GM08714 (cell line): ENCODE measurements at regions not wholly inside any gene's neighbourhood (a gene's known extent, or its start where the extent isn't known, plus 50 kb on each side); places are given as distances from the start of the nearest gene placed in this dataset.

ENCODE experiments used
- H3K4me3 ChIP-seq: fragments of 200-500 bp; sonication (Bioruptor generic); 2 replicates; pipeline ENCODE4 v1.5.1; 2014; ENCODE audit warnings: mild to moderate bottlenecking, low read length, inconsistent platforms
- ZNF274 ChIP-seq: IDR thresholded peaks from 2 replicates; pipeline ENCODE4 v1.6.1; 2012; ENCODE audit warnings: mild to moderate bottlenecking, low read depth, low read length

DNA sequence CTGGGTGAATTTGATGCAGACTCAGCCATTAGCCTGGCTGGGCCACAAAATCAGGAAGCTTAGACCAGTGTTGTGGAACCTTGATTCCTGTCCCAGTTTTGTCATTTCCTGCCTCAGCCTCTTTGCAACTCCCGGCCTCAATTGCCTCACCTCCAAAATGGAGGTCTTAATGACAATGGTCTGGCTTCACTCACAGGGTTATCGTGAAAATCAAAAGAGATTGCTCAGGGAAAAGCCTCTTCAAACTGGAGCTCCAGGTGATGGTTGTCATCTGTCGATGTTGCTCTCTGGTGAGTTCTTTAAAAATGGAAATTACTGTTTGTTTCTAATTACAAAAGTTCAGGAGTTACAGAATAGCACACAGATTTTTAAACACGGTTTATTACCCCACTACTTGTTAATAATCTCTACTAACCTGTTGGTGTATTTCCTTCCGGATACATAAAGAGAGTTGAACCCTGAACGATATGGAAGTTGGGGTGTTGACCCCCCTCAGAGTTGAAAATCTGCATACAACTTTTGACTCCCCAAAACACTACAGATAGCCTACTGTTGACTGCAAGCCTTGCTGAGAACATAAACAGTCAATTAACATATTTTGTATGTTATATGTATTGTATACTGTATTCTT, 109.9 kb upstream of the CPEB4 start:
- TF ChIP-seq ZNF274 = no peak
- H3K4me3 ChIP-seq = no peak overlapping the region

DNA sequence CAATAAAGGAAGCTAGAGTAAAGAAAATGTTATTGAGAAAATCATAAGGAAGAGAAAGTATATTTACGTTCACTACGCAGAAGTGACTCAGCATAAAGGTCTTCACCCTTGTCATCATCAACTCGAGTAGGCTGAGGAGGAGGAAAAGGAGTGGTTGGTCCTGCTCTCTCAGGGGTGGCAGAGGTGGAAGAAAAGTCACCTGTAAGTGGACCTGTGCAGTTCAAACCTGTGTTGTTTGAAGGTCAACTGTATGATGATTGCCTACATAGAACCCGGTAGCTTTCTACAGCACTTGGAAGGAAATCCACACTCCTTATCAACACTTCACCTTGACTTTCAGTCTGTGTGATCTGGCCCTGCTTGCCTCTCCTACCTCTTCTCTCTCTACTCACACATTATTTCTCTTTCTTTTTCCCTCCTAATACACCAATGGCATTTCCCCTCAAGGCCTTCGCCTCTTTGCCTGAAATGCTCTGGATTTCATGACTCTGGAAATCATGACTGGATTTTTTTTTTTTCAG, 109.3 kb upstream of the CPEB4 start:
- no peak overlapping the region for H3K4me3 ChIP-seq
- TF ChIP-seq ZNF274 = no peak

DNA sequence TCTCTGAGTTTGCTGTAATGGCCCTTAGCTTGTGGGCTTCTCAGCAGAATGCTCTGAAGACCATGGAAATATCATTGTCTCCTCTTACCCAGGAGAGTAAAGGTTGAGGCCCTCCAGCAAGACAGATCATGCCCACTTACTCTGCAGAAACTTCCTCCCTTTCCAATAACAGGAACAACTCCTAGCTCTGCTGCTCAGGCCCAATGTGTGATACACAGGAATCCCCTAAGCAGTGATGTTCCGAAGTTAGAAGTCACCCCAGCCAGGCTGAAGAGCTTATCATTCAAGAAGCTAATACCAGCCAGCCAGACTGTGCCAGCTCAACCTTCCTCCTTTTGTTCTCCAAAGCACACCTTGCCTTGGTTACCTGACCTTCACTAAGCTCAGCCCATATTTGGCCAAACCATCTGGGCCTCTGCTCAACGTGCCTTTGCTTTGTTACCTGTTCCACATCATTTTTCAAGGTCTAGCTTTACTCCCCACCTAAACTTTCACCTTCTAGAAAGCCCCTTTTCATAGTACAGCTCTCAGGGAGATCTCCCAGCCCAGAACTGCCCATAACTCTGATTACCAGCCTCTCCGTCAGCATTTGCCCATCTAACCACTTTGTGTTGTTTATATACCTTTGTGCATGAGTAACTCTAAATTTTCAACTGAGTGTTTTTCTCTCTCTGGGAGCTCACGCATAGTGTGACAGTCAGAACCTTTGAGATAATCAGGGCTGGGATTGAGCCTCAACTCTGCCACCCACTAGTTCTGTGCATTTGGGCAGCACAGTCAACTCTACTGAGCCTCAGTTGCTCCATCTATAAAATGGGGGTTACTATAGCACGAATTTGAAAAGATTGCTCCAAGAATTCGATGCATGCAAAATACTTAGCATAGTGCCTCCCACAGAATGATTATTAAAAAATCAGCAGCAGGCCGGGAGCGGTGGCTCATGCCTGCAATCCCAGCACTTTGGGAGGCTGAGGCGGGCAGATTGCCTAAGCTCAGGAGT, 107.6 kb upstream of the CPEB4 start:
- no peak for TF ChIP-seq ZNF274
- no peak overlapping the region for H3K4me3 ChIP-seq

DNA sequence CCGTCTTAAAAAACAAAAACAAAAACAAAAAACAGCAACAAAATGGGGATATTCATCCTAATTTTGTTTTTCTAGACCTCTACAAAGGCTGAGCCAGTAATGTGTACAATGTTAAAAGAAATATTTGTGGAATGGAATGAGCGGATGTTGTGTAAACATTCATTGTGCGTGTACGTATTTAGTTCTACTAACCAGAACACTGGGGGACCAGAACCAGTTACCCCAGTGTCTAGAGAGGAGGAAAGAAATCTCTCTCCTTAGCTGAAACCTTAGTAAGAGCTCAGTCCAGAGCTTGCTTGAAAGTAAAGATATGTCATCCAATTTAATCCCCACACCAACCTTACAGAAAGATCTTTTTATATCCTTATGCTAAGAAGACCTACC, 106.7 kb upstream of the CPEB4 start:
- no peak overlapping the region for H3K4me3 ChIP-seq

DNA sequence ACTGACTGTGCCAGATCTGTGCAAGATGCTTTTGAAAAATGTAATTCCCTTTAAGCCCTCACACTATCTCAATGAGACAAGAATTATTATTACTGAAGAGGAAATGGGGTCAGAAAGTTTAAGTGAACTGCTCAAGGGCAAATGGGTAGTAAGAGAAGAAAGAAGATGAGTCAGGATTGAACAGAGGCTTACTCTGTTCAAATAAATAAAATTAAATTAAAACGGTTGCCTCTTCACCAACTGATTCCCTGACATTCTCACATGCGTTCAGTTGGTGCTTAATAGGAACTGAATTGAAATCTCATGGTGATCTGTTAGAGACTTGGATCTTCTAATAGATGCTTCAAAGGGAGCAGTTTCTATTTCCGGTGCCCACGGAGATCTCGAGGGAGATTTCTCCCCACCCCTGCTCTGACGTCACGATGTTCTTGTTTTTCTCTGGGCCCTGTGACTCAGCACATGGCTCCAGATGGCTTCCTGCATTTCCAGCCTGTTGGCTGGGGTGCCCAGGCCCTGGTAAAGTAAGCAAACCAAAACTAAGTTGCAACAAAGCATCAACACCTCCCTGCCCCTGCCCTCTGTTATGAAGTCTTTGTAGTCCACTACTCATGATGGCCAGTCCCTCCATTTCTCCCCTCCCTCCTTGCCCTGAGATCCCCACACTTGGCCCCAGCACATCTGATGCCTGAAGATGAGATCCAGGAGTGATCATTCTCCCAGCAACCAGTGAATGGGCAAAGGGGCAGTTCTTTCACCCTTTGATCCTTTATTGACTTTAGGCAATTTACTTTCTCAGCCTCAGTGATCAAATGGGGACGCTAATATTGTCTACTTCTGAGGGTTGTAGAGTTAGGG, 106.1 kb upstream of the CPEB4 start:
- no peak overlapping the region for H3K4me3 ChIP-seq
- no peak for TF ChIP-seq ZNF274

More for the DNA sequence above, 106.7 kb upstream of the CPEB4 start:
- no peak for TF ChIP-seq ZNF274

DNA sequence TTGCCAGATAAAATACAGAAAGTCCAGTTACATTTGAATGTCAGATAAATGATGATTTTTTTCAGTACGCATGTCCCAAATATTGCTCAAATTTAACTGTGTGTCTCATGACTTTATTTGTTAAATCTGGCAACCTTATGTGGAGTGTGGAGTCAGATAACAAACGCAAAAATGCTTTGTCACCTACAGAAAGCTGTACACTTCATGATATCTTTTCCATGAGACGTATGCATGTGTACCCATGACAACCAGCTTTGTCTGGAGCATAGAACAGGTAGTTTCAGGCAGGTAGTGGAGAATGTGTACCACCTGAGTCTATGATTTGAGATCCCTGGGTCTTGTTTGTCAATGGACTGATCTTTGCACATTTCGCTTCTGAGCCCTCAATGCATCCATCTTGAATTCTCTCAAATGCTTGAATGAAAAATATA, 105.5 kb upstream of the CPEB4 start:
- no peak for TF ChIP-seq ZNF274
- no peak overlapping the region for H3K4me3 ChIP-seq

DNA sequence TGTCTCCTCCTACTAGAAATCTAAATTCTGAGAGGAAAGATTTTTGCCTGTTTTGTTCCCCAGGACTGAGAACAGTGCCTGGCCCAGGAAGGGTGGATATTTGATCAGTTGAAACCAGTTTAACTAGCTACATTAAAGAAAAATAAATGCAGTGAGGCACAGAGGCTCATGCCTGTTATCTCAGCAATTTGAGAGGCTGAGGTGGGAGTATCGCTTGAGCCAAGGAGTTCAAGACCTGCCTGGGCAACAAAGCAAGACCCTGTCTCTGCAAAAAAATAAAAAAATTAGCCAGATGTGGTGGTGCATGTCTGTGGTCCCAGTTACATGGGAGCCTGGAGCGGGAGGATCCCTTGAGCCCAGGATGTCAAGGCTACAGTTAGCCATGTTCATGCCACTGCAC, 104.8 kb upstream of the CPEB4 start:
- no peak for TF ChIP-seq ZNF274

DNA sequence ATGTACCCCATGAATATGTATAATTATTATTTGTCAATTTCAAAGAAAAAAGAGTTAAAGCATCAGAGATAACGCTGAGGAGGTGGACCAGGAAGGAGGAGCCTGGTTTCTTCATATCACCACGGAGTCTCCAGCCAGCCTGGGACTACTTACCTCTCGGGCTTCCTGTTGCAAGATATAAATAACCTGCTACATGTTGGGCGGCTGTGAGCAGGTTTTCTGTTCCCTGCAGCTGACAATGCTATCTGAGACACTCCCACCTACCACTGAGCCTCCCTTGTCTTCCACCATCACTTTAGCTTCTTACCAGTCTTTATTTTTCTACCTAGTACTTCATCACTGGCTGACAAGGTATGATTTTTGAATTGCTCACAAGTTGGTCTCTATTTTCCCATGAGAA, 102.7 kb upstream of the CPEB4 start:
- no peak overlapping the region for H3K4me3 ChIP-seq
- no peak for TF ChIP-seq ZNF274

More for the DNA sequence above, 104.8 kb upstream of the CPEB4 start:
- H3K4me3 ChIP-seq = no peak overlapping the region

DNA sequence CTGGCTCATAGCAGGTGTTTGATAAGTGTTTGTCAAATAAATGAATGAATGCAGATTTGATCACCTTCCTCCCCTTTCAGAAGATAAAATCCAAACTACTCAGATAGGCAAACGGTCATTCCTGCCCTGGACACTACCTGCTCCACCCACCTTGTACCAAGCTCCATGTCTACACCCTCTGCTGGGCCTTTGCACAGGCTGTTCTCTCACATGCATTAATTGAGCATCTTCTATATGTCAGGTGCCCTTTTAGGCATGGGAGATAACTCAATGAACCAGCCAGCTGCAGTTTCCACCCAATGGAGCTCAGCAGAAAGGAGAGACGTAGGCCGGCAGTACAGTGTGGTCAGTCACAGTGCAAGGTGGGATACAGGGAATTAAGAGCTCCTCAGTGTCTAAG, 102.3 kb upstream of the CPEB4 start:
- no peak for TF ChIP-seq ZNF274
- H3K4me3 ChIP-seq = no peak overlapping the region

DNA sequence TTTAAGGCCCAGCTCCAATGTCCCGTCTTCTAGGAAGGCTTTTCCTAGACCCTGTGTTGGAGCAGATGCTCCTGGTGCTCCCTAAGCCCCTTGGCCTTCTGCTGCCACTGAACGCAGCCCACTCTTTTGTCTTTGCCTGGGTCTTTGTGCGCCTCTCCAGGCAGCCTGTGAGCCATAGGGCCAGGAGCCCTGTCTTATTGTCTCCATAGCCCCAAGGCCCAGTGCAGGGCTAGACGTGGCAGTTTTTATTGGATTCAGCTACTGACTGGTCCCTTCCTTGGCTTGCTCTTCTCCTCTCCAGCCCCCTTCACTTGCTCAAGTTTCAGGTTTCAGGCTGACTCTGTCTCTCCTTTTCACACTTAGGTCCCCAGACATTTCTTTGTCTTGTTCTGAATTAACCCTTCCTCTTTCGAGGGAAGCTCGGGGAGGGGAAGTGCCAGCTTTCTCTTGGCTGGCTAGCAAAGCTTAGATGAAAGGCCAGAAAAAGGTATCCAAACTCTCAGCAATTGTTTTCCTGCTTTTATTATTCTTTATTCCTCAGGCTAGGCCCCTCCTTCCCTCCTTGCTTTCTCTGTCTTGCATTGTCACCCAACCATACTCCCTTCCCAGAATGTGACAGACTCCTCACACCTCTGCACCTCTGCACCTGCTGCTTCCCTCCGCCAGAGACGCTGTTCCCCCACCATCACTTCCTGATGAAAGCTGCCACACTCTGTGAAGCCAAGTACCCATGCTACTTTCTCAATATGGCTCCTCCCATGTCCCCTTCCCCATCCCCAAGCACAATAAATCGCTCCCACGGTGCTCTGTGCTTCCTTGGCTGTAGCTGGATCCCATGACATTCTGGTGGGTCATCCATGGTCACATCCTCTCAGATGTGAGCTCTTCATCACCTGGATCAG, 101.6 kb upstream of the CPEB4 start:
- H3K4me3 ChIP-seq = no peak overlapping the region
- no peak for TF ChIP-seq ZNF274

DNA sequence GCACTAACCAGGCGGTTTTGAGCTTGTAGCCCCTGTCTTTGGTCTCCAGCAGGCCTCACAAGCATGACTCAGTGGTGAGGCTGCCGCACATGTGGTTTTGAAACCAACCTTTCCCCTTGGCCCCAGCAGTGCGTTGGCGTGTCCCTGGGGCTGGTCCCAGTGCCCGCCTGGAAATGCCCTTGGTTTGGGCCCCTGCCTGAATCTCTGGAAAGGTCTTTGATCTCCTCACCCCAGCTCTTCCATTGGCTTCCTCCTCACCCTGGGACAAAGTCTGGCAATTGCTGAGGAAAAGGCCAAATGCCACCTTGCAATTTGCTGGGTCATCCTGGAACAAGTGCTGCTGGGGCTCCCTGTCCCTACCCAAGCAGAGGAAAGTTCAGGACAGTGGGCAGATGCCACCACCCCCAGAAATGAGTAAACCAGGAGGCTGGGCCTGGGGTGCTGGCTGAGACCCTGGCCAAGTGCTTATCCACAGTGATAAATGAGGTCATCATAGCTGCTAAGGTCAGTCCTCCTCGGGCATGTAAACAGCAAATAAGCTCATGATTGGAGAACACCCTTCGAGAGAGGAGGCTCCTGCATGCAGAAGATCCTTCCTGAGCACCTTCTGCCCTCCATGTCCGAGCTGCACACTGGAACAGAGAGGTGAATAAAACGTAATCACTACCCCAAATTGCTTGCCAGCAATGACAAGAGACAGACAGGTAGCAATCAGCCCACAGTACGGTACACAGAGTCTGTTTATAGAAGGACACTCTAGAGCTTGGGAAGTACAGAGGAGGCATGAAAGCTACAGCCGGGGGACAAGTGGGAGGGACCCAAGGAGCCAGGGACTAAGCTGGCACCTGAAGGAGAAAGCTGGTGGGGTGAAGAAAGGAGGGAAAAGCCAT, 98.9 kb upstream of the CPEB4 start:
- TF ChIP-seq ZNF274 = no peak
- H3K4me3 ChIP-seq = no peak overlapping the region

DNA sequence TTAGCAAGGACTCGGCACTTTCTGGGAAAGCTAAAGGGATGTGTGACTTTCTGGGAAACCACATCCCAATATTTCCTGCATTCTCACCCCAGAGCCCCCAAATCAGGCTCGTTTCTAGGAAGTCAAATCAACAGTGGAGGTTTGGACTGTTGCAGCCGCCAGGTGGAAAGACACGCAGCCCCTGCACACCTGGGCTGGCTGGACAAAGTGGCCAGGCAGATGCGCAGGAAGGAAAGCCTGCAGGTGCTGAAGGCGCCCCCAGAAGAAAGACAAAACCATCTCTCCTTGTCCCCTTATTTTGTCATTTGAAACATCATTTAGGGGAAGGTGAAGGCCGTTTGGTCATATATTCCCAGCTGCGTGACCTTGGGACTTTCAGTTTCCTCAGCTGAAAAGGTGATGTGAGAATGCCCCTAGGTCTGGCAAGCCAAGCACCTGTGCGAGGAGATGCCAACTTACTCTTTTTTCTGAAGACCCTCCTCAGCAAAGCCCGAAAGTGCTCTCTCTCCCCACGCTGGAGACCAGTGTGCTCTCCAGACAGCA, 97.9 kb upstream of the CPEB4 start:
- no peak overlapping the region for H3K4me3 ChIP-seq
- no peak for TF ChIP-seq ZNF274
